DOHH2 (cell line): ENCODE measurements at regions not wholly inside any gene's neighbourhood (a gene's known extent, or its start where the extent isn't known, plus 50 kb on each side); places are given as distances from the start of the nearest gene placed in this dataset.

Experiments used
- EZH2phosphoT487 ChIP-seq: fragments of 200-600 bp; sonication (generic); IDR thresholded peaks from 2 replicates; pipeline ENCODE4 v1.6.1; 2017; ENCODE audit warnings: borderline replicate concordance, mild to moderate bottlenecking, antibody characterized with exemption, low read length, moderate library complexity, mixed read lengths
- TF ChIP-seq, protein P1 (sequence below): fragments of 200-600 bp; sonication (generic); IDR thresholded peaks from one replicate; pipeline ENCODE4 v1.5.1; 2014; ENCODE audit warnings: antibody characterized with exemption, mild to moderate bottlenecking, low read depth, low read length; ENCODE audit not compliant: poor library complexity, severe bottlenecking

DNA sequence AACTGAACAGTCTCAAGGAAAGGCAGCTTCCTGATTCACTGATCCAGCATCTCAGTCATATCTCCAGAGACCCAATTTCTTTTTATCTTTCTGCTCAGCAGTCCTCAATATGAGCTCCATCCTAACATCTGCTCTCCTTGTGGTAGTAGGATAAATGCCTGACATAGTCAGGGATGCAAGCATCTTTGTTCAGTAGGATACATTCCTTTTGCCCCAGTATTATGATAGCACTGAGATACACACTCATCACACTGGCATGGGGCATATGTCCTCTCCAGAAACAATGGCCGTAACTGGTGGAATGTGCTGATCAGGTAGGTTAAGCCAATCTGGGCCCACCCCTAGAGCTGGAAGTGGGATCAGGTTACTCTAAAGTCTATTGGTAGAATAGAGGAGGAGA is 207.2 kb downstream of the ETAA1 start:
- TF ChIP-seq, protein P1, sequence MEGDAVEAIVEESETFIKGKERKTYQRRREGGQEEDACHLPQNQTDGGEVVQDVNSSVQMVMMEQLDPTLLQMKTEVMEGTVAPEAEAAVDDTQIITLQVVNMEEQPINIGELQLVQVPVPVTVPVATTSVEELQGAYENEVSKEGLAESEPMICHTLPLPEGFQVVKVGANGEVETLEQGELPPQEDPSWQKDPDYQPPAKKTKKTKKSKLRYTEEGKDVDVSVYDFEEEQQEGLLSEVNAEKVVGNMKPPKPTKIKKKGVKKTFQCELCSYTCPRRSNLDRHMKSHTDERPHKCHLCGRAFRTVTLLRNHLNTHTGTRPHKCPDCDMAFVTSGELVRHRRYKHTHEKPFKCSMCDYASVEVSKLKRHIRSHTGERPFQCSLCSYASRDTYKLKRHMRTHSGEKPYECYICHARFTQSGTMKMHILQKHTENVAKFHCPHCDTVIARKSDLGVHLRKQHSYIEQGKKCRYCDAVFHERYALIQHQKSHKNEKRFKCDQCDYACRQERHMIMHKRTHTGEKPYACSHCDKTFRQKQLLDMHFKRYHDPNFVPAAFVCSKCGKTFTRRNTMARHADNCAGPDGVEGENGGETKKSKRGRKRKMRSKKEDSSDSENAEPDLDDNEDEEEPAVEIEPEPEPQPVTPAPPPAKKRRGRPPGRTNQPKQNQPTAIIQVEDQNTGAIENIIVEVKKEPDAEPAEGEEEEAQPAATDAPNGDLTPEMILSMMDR: no peak
- no peak for TF ChIP-seq EZH2phosphoT487
